ENCODE measurements at regions not wholly inside any gene's neighbourhood (a gene's known extent, or its start where the extent isn't known, plus 50 kb on each side); places are given as distances from the start of the nearest gene placed in this dataset.
"Not testable (repeated sequence)": the region's sequence is repeated elsewhere in the genome, so short reads cannot be mapped to it uniquely, and the experiment has no call there.

DNA sequence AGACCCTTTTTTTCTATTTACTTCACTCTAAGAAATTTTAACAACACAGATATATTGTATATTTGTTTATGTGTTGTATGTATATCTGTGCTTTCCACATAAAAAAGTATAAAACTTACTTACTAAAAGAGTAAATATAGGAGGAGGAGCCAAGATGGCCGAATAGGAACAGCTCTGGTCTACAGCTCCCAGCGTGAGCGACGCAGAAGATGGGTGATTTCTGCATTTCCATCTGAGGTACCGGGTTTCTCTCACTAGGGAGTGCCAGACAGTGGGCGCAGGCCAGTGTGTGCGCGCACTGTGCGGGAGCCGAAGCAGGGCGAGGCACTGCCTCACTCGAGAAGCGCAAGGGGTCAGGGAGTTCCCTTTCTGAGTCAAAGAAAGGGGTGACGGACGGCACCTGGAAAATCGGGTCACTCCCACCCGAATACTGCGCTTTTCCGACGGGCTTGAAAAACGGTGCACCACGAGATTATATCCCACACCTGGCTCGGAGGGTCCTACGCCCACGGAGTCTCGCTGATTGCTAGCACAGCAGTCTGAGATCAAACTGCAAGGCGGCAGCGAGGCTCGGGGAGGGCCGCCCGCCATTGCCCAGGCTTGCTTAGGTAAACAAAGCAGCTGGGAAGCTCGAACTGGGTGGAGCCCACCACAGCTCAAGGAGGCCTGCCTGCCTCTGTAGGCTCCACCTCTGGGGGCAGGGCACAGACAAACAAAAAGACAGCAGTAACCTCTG lies 156.5 kb downstream of the EXOC5 start:
- H3K9ac ChIP-seq (ENCODE audit: insufficient read depth, low read depth, low read length); in situ Hi-C loops (cut with HindIII; ENCODE audit: extremely low pct_ligation_motif_present, low pct_unique_long_range_greater_than_20kb); H4K20me1 ChIP-seq (ENCODE audit: insufficient read depth, low read length); CTCF ChIA-PET (ENCODE audit: low intra/inter-chr PET ratio, low total read pairs); H3K36me3 ChIP-seq (replicated peaks in 1 of 2; ENCODE audit: control insufficient read depth in 1 of 2, insufficient read depth in 2 of 2, low read length in 2 of 2); FAIRE-seq; H3K27ac ChIP-seq (ENCODE audit: extremely low read length, insufficient read depth, low read length); DNase-seq (ENCODE audit: low spot score); ATAC-seq; H2AFZ ChIP-seq (ENCODE audit: low read length); H3K27me3 ChIP-seq (ENCODE audit: control insufficient read depth in 1 of 2, insufficient read depth in 2 of 2, low read length in 2 of 2); H3K4me1 ChIP-seq (ENCODE audit: insufficient read depth, low read length); POLR2A ChIA-PET; H3K79me2 ChIP-seq (ENCODE audit: insufficient read depth, low read length); H3K9me3 ChIP-seq (ENCODE audit: low read length); intact Hi-C loops (cut with micrococcal nuclease; ENCODE audit: unreplicated experiment); BruUV-seq (replicated peaks); TF ChIP-seq FOXA1 (IDR thresholded peaks at IDR 0.05): not testable (repeated sequence)
- peak overlapping the region in 1 of 3 experiments; percentile 31; a peak in 2 of 6 replicates for H3K4me3 ChIP-seq (replicated peaks in 1 of 3; ENCODE audit: insufficient read depth in 1 of 3, low read depth in 2 of 3, low read length in 3 of 3)
- TF ChIP-seq FOXA3 (CRISPR knock-in tag; IDR thresholded peaks at IDR 0.05) (0 out of 2 replicates have a peak, but pooled peaks have one; percentile 24), FOXA1 (CRISPR knock-in tag; IDR thresholded peaks at IDR 0.05) (peak; percentile 56)
- peak overlapping the region; percentile 42; the same call in 1 of the 2 replicates for H3K4me2 ChIP-seq (ENCODE audit: low read depth, low read length)
- 86% methylated on average over 5 of the region's 32 CpGs for WGBS (ENCODE audit: low lambda C conversion rate)

- CTCF ChIA-PET (ENCODE audit: low intra/inter-chr PET ratio, low total read pairs); H3K9me3 ChIP-seq (ENCODE audit: low read length); intact Hi-C loops (cut with micrococcal nuclease; ENCODE audit: unreplicated experiment); H3K36me3 ChIP-seq (replicated peaks in 1 of 2; ENCODE audit: control insufficient read depth in 1 of 2, insufficient read depth in 2 of 2, low read length in 2 of 2); H2AFZ ChIP-seq (ENCODE audit: low read length); FAIRE-seq; H3K27ac ChIP-seq (ENCODE audit: extremely low read length, insufficient read depth, low read length); H3K27me3 ChIP-seq (ENCODE audit: control insufficient read depth in 1 of 2, insufficient read depth in 2 of 2, low read length in 2 of 2); H3K9ac ChIP-seq (ENCODE audit: insufficient read depth, low read depth, low read length); H3K4me1 ChIP-seq (ENCODE audit: insufficient read depth, low read length); BruUV-seq (replicated peaks); POLR2A ChIA-PET; H3K4me3 ChIP-seq (replicated peaks in 1 of 3; ENCODE audit: insufficient read depth in 1 of 3, low read depth in 2 of 3, low read length in 3 of 3); in situ Hi-C loops (cut with HindIII; ENCODE audit: extremely low pct_ligation_motif_present, low pct_unique_long_range_greater_than_20kb); DNase-seq (ENCODE audit: low spot score); H3K4me2 ChIP-seq (ENCODE audit: low read depth, low read length); ATAC-seq; H3K79me2 ChIP-seq (ENCODE audit: insufficient read depth, low read length); H4K20me1 ChIP-seq (ENCODE audit: insufficient read depth, low read length): not testable (repeated sequence)
- WGBS (ENCODE audit: low lambda C conversion rate): 89% methylated on average over 4 of the region's 4 CpGs
These were observed 158.3 kb downstream of the EXOC5 start for GRCh38 chr14:57110411-57110810.

Measured in HepG2 (cell line).